CD8-positive, alpha-beta memory T cell (primary cell): ENCODE measurements at regions not wholly inside any gene's neighbourhood (a gene's known extent, or its start where the extent isn't known, plus 50 kb on each side); places are given as distances from the start of the nearest gene placed in this dataset.

ENCODE experiments used
- CTCF ChIA-PET: fragments of 350-600 bp; sonication (Branson Sonifier 250); formaldehyde crosslinking; loops from one replicate; lab custom pipeline; 2021; ENCODE audit warnings: antibody characterized with exemption; lab: Charles Lee
- POLR2A ChIA-PET: fragments of 350-600 bp; sonication (Branson Sonifier 250); formaldehyde crosslinking; loops from one replicate; lab custom pipeline; 2021; ENCODE audit warnings: antibody characterized with exemption; lab: Charles Lee
- DNase-seq, 5 donors: peaks; one replicate each; pipeline versions ENCODE4 v3.0.0 to v3.0.0-alpha.2; 2020 to 2022; ENCODE audit warnings: mixed read lengths in 1 of 5
- H3K27ac ChIP-seq: one replicate; pipeline ENCODE4 v1.7.0; 2013; ENCODE audit warnings: low read depth, mild to moderate bottlenecking, low read length, moderate library complexity
- H3K27me3 ChIP-seq: 2 replicates; pipeline ENCODE4 v1.7.0; 2013; ENCODE audit warnings: low read length, mild to moderate bottlenecking; ENCODE audit not compliant: insufficient read depth, poor library complexity, severe bottlenecking
- H3K36me3 ChIP-seq: 2 replicates; pipeline ENCODE4 v1.7.0; 2013; ENCODE audit warnings: mild to moderate bottlenecking, low read length, moderate library complexity; ENCODE audit not compliant: insufficient read depth
- H3K4me1 ChIP-seq: 2 replicates; pipeline ENCODE4 v1.7.0; 2013; ENCODE audit warnings: mild to moderate bottlenecking, low read length, moderate library complexity; ENCODE audit not compliant: insufficient read depth
- H3K4me3 ChIP-seq: 2 replicates; pipeline ENCODE4 v1.7.0; 2013; ENCODE audit warnings: mild to moderate bottlenecking, low read length
- H3K9me3 ChIP-seq: 2 replicates; pipeline ENCODE4 v1.7.0; 2013; ENCODE audit warnings: mild to moderate bottlenecking, low read length
- H3K27ac Mint-ChIP-seq, 8 donors: one replicate each; pipeline ENCODE4 v1.8.0; 2020 to 2021; ENCODE audit warnings: mixed read lengths in 8 of 8, mild to moderate bottlenecking in 6 of 8, inconsistent platforms in 3 of 8, moderate library complexity in 3 of 8
- H3K27me3 Mint-ChIP-seq, 2 donors: one replicate each; pipeline ENCODE4 v1.8.0; 2020 to 2021; ENCODE audit warnings: mixed read lengths in 2 of 2, mild to moderate bottlenecking in 1 of 2, moderate library complexity in 1 of 2
- H3K36me3 Mint-ChIP-seq, 3 donors: one replicate each; pipeline ENCODE4 v1.8.0; 2020 to 2021; ENCODE audit warnings: mixed read lengths in 3 of 3, inconsistent platforms in 1 of 3, mild to moderate bottlenecking in 1 of 3
- H3K4me1 Mint-ChIP-seq, 3 donors: one replicate each; pipeline ENCODE4 v1.8.0; 2020 to 2021; ENCODE audit warnings: mixed read lengths in 3 of 3, inconsistent platforms in 1 of 3, mild to moderate bottlenecking in 1 of 3
- H3K4me3 Mint-ChIP-seq, 7 donors: one replicate each; pipeline ENCODE4 v1.8.0; 2020 to 2021; ENCODE audit warnings: mixed read lengths in 7 of 7, mild to moderate bottlenecking in 6 of 7, moderate library complexity in 4 of 7, inconsistent platforms in 2 of 7
- H3K9me3 Mint-ChIP-seq, 5 donors: one replicate each; pipeline ENCODE4 v1.8.0; 2020 to 2022; ENCODE audit warnings: mixed read lengths in 5 of 5, mild to moderate bottlenecking in 3 of 5, moderate library complexity in 2 of 5, inconsistent platforms in 1 of 5

DNA sequence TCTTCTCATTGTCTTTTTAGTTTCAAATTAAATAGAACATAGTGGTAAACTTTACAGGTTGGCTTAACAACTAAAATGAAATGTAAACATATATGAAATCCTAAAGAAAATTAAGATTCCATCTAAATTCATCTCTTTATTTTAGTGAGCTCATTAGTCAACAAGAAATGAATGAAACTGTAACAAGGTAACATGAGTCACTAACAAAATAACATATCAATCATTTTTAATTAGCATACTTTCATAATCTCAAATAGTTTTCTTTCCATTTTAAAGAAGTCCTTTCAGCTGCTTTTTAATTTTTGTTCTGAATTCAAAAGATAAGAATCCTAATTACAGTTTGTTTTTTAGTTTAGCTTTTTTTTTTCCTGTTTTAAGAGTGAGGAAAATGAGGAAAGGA, 688.6 kb upstream of the TENM4 start:
- CTCF ChIA-PET, result no interaction called here
- no peak overlapping the region for H3K4me3 Mint-ChIP-seq

DNA sequence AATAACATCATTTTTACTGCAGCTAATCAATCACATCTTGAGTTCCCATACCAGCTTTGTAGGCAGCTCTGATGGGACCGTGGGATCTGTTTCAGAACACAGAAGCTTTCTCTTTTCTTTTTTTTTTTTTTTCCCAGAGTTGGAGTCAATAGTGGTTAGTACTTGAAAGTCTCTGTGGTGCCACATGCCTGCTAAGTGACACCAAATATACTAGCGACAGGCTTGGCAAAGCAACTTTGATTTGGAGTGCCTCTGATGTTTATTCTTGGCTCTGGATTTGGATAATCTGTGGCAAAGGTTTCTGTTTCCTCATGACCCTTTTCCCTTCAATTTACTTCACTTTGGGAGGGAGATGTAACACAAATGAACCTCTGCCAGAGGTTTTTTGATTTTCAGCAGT, 681.4 kb upstream of the TENM4 start:
- H3K36me3 ChIP-seq, result no peaks in the 10 kb centered on the region
- H3K27me3 ChIP-seq, result no peaks in the 10 kb centered on the region
- no peaks in the 10 kb centered on the region for H3K4me1 Mint-ChIP-seq
- no peak overlapping the region for H3K27ac Mint-ChIP-seq
- CTCF ChIA-PET, result no interaction called here
- no peaks in the 10 kb centered on the region for H3K27me3 Mint-ChIP-seq
- H3K9me3 Mint-ChIP-seq, result peaks cover 2 to 28% (median 6%) of the 10 kb centered on the region in 5 donors
- H3K36me3 Mint-ChIP-seq, result no peaks in the 10 kb centered on the region
- H3K9me3 ChIP-seq, result no peaks in the 10 kb centered on the region
- no peaks in the 10 kb centered on the region for H3K4me1 ChIP-seq
- POLR2A ChIA-PET, result no interaction called here
- no peak overlapping the region for H3K4me3 Mint-ChIP-seq
- H3K27ac ChIP-seq, result no peak overlapping the region
- DNase-seq, result no peak
- H3K4me3 ChIP-seq, result no peak overlapping the region

More for the DNA sequence above, 688.6 kb upstream of the TENM4 start:
- POLR2A ChIA-PET, result no interaction called here
- H3K9me3 ChIP-seq, result no peaks in the 10 kb centered on the region
- Mint-ChIP-seq H3K27ac (no peak overlapping the region), H3K9me3 (peaks cover 2 to 26% (median 5%) of the 10 kb centered on the region in 5 donors), H3K27me3 (no peaks in the 10 kb centered on the region), H3K4me1 (no peaks in the 10 kb centered on the region), H3K36me3 (no peaks in the 10 kb centered on the region)
- no peaks in the 10 kb centered on the region for H3K4me1 ChIP-seq
- H3K36me3 ChIP-seq, result no peaks in the 10 kb centered on the region
- H3K27me3 ChIP-seq, result no peaks in the 10 kb centered on the region
- no peak overlapping the region for H3K27ac ChIP-seq
- H3K4me3 ChIP-seq, result no peak overlapping the region
- DNase-seq, result no peak

DNA sequence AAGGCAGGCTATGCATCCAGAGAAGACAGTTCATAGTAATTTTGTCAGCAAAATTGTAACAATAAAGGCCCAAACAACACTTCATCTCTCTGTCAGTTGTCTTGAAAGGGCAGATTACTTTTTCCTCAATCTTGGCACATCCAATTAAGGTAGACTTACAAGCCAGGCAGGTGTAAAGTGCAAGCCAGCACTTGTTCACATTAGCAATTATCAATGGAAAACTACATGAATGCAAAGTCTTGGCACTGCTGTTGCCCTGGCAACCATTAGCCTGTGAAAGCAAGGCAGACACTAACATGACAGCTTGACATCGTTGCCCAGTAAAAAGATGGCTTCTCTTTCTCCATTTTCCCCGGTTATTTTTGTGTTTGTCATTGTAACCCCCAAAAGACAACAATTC, 677.2 kb upstream of the TENM4 start:
- H3K27me3 Mint-ChIP-seq, result peaks cover 0 to 2% of the 10 kb centered on the region in 2 donors
- Histone ChIP-seq H3K27ac (no peak overlapping the region), H3K4me1 (no peaks in the 10 kb centered on the region), H3K36me3 (no peaks in the 10 kb centered on the region), H3K9me3 (no peaks in the 10 kb centered on the region), H3K4me3 (no peak overlapping the region), H3K27me3 (no peaks in the 10 kb centered on the region)
- ChIA-PET POLR2A (no interaction called here), CTCF (no interaction called here)
- DNase-seq, result no peak
- no peaks in the 10 kb centered on the region for H3K4me1 Mint-ChIP-seq
- H3K27ac Mint-ChIP-seq, result no peak overlapping the region
- no peaks in the 10 kb centered on the region for H3K36me3 Mint-ChIP-seq
- H3K4me3 Mint-ChIP-seq, result no peak overlapping the region
- H3K9me3 Mint-ChIP-seq, result peaks cover 7 to 18% (median 8%) of the 10 kb centered on the region in 5 donors

DNA sequence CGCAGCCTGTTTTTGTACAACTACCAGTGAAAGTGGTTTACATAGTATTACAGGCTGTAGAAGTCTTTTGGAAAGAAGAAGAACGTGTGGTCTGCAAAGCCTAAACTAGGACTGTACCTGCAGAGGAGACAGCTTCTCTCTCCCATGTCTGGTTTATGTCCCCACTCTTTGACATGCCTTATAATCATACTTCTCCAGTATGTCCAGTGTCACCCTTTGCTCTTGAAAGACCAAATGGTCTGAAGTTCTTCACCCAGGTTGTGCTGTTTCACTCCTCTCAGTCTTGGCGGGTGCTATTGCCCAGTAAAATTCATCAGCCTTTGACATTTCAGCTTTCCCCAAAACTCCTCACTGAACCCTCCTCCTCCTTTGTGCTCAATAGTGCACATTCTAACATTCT, 676.0 kb upstream of the TENM4 start:
- H3K9me3 Mint-ChIP-seq, result peaks cover 7 to 23% (median 11%) of the 10 kb centered on the region in 5 donors
- H3K36me3 ChIP-seq, result no peaks in the 10 kb centered on the region
- ChIA-PET CTCF (no interaction called here), POLR2A (no interaction called here)
- no peaks in the 10 kb centered on the region for H3K27me3 ChIP-seq
- no peak overlapping the region for H3K27ac ChIP-seq
- no peak overlapping the region for H3K4me3 ChIP-seq
- H3K4me1 ChIP-seq, result no peaks in the 10 kb centered on the region
- H3K4me3 Mint-ChIP-seq, result no peak overlapping the region
- no peak overlapping the region for H3K27ac Mint-ChIP-seq
- H3K27me3 Mint-ChIP-seq, result peaks cover 0 to 2% of the 10 kb centered on the region in 2 donors
- no peaks in the 10 kb centered on the region for H3K4me1 Mint-ChIP-seq
- H3K36me3 Mint-ChIP-seq, result no peaks in the 10 kb centered on the region
- no peak for DNase-seq
- H3K9me3 ChIP-seq, result no peaks in the 10 kb centered on the region

DNA sequence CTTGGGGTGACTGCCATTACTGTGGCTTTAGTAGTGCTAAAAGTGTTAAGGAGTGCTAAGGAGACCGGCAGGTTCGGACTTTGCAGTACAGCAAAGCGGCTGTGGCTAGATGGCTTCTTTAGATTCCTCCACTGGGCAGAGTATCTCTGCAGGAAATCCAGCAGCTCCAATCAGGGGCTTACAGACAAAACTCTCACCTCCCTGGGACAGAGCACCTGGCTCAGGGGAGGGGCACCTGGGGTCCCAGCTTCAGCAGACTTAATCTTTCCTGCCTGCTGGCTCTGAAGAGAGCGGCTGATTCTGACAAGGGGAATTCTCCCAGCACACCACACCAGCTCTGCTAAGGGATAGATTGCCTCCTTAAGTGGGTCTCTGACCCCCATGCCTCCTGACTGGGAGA, 668.8 kb upstream of the TENM4 start:
- POLR2A ChIA-PET, result no interaction called here
- no peaks in the 10 kb centered on the region for H3K27me3 Mint-ChIP-seq

DNA sequence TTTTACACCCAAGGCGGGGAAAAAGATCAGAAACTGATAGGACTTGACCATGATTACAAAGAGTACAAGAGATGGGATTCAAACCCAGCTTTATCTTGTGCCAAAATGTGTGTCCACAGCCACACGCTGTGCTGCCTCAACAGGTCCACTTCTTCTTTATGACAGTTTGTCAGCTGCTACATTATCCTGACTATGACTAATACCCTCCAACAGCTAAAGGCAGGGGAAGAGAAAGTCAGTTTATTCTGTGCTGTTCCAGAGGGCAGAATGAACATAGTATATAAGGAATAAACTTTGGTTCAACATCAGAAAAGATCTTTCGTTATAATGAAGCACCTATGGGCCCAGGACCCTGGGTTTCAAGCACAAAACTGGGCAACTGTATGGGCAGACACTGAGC, 668.2 kb upstream of the TENM4 start:
- H3K36me3 ChIP-seq, result no peaks in the 10 kb centered on the region
- Mint-ChIP-seq H3K4me3 (no peak overlapping the region), H3K36me3 (no peaks in the 10 kb centered on the region), H3K27ac (no peak overlapping the region), H3K27me3 (no peaks in the 10 kb centered on the region), H3K9me3 (peaks cover 6 to 14% (median 12%) of the 10 kb centered on the region in 5 donors), H3K4me1 (no peaks in the 10 kb centered on the region)
- no peaks in the 10 kb centered on the region for H3K4me1 ChIP-seq
- ChIA-PET CTCF (no interaction called here), POLR2A (no interaction called here)
- no peaks in the 10 kb centered on the region for H3K27me3 ChIP-seq
- no peaks in the 10 kb centered on the region for H3K9me3 ChIP-seq
- DNase-seq, result no peak
- no peak overlapping the region for H3K4me3 ChIP-seq
- H3K27ac ChIP-seq, result no peak overlapping the region

More for the DNA sequence above, 668.8 kb upstream of the TENM4 start:
- Mint-ChIP-seq H3K4me3 (no peak overlapping the region), H3K9me3 (peaks cover 8 to 19% (median 12%) of the 10 kb centered on the region in 5 donors), H3K36me3 (no peaks in the 10 kb centered on the region), H3K27ac (no peak overlapping the region), H3K4me1 (no peaks in the 10 kb centered on the region)
- CTCF ChIA-PET, result no interaction called here
- Histone ChIP-seq H3K4me3 (no peak overlapping the region), H3K27me3 (no peaks in the 10 kb centered on the region), H3K9me3 (no peaks in the 10 kb centered on the region), H3K36me3 (no peaks in the 10 kb centered on the region), H3K4me1 (no peaks in the 10 kb centered on the region), H3K27ac (no peak overlapping the region)
- no peak for DNase-seq

DNA sequence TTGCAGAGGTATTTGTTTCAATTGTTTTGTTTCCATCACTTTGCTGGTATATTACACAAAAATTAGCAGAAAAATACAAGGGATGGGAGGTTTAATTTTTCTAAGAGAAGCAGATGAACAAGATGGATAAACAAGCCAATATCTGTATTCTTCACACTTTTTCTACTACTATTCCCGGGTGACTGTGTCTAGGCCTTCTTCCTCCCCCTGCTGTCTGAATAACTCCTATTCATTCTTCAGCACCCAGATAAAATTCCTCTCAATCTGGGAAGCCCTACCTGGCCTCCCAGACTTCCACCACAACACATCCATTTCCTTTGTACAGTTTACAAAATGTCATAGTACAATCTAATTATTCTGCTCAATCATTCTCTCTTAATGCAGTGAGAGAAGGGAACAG, 666.6 kb upstream of the TENM4 start:
- CTCF ChIA-PET, result no interaction called here
- Mint-ChIP-seq H3K27ac (no peak overlapping the region), H3K27me3 (no peaks in the 10 kb centered on the region), H3K9me3 (peaks cover 3 to 17% (median 9%) of the 10 kb centered on the region in 5 donors), H3K4me3 (no peak overlapping the region), H3K4me1 (no peaks in the 10 kb centered on the region), H3K36me3 (no peaks in the 10 kb centered on the region)
- Histone ChIP-seq H3K27me3 (no peaks in the 10 kb centered on the region), H3K27ac (no peak overlapping the region), H3K4me1 (no peaks in the 10 kb centered on the region), H3K9me3 (no peaks in the 10 kb centered on the region), H3K36me3 (no peaks in the 10 kb centered on the region), H3K4me3 (no peak overlapping the region)
- POLR2A ChIA-PET, result no interaction called here
- DNase-seq, result no peak

DNA sequence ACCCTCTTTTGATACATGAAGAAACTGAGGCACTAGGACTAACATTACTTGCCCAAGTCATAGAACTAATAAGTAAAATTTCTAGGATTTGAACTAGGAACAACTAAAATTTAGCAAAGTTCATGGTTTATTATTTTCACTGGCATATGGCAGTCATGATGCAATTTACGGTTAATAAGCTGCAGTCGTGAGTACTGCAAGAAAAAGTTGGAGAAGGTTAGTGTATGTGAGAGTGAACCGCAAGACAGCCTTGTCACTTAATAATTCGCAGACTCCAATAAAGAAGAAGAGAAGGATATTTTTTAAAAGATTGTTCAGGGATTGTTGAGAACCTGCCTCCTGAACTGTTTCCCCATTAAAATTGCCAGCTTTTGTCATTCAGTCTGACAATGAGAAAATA, 663.4 kb upstream of the TENM4 start:
- H3K36me3 ChIP-seq, result no peaks in the 10 kb centered on the region
- no peak overlapping the region for H3K4me3 ChIP-seq
- H3K9me3 ChIP-seq, result no peaks in the 10 kb centered on the region
- Mint-ChIP-seq H3K9me3 (peaks cover 2 to 16% (median 5%) of the 10 kb centered on the region in 5 donors), H3K27me3 (no peaks in the 10 kb centered on the region), H3K4me1 (no peaks in the 10 kb centered on the region), H3K27ac (no peak overlapping the region), H3K4me3 (no peak overlapping the region), H3K36me3 (no peaks in the 10 kb centered on the region)
- ChIA-PET POLR2A (no interaction called here), CTCF (no interaction called here)
- no peaks in the 10 kb centered on the region for H3K27me3 ChIP-seq
- no peak for DNase-seq
- no peak overlapping the region for H3K27ac ChIP-seq
- no peaks in the 10 kb centered on the region for H3K4me1 ChIP-seq
